ENCODE measurements at regions not wholly inside any gene's neighbourhood (a gene's known extent, or its start where the extent isn't known, plus 50 kb on each side); places are given as distances from the start of the nearest gene placed in this dataset.

GRCh38 chr2:134181219-134181618 lies 72.7 kb upstream of the MGAT5 start:
- TF ChIP-seq CTCF (IDR thresholded peaks at IDR 0.05) (no peak), POLR2A (IDR thresholded peaks at IDR 0.05) (no peak)

All from right lobe of liver (tissue), 4 donors.